ENCODE measurements at regions not wholly inside any gene's neighbourhood (a gene's known extent, or its start where the extent isn't known, plus 50 kb on each side); places are given as distances from the start of the nearest gene placed in this dataset.

- H3T11ph ChIP-seq (ENCODE audit: low read length), result no peak overlapping the region
- TF ChIP-seq CTCF (conservative IDR thresholded peaks at IDR 0.05), result no peak
- H2AFZ ChIP-seq (ENCODE audit: low read length), result no peak overlapping the region
- no peak overlapping the region for H3K18ac ChIP-seq (ENCODE audit: insufficient read length, low read depth, low read length)
- H2BK120ac ChIP-seq (ENCODE audit: low read depth, low read length, poor library complexity, severe bottlenecking), result no peak overlapping the region
- H2BK5ac ChIP-seq (ENCODE audit: insufficient read length, low read length), result no peak overlapping the region
- H4K8ac ChIP-seq (replicated peaks; ENCODE audit: insufficient read length, low read depth, low read length), result no peak overlapping the region
- no peak overlapping the region for H3K56ac ChIP-seq (ENCODE audit: insufficient read length, low read depth, low read length)
- no peaks in the 10 kb centered on the region for H4K20me1 ChIP-seq (ENCODE audit: control insufficient read depth, insufficient read depth, insufficient read length)
- no peak overlapping the region for H2BK15ac ChIP-seq (ENCODE audit: low read depth, low read length)
- H3K23me2 ChIP-seq (ENCODE audit: insufficient read length, low read depth, low read length, poor library complexity, severe bottlenecking), result no peaks in the 10 kb centered on the region
- no peaks in the 10 kb centered on the region for H3K27me3 ChIP-seq (ENCODE audit: insufficient read depth, low read length)
- H3K4ac ChIP-seq (ENCODE audit: low read depth, low read length), result no peak overlapping the region
- H2AK5ac ChIP-seq (ENCODE audit: insufficient read length, low read length), result no peak overlapping the region
- no peak overlapping the region for H3K14ac ChIP-seq (ENCODE audit: insufficient read depth, low read length)
- no peak overlapping the region for H3K27ac ChIP-seq (ENCODE audit: insufficient read length, low read depth, low read length)
- H3K4me1 ChIP-seq (ENCODE audit: insufficient read depth, low read length), result no peaks in the 10 kb centered on the region
- H3K27ac Mint-ChIP-seq, result no peak overlapping the region
- DNase-seq, result no peak
- no peak overlapping the region for H4K91ac ChIP-seq (ENCODE audit: insufficient read length, low read depth, low read length)
- no peak overlapping the region for H3K23ac ChIP-seq (ENCODE audit: insufficient read length, low read depth, low read length)
- no peaks in the 10 kb centered on the region for H3K9me3 ChIP-seq (ENCODE audit: control insufficient read depth, low read depth, low read length)
- no peak overlapping the region for H2BK12ac ChIP-seq (ENCODE audit: insufficient read length, low read depth, low read length)
- H3K9me3 Mint-ChIP-seq, result no peaks in the 10 kb centered on the region
- no peaks in the 10 kb centered on the region for H3K27me3 Mint-ChIP-seq (ENCODE audit: low read depth)
- H3K4me3 Mint-ChIP-seq, result no peak overlapping the region
- H3K79me1 ChIP-seq (ENCODE audit: insufficient read depth, low read depth, low read length, poor library complexity, severe bottlenecking), result no peaks in the 10 kb centered on the region
- H2BK20ac ChIP-seq (ENCODE audit: low read depth, low read length, poor library complexity, severe bottlenecking), result no peak overlapping the region
- no peak overlapping the region for H3K9ac ChIP-seq (ENCODE audit: extremely low read depth, insufficient read length, low read length)
- no peak overlapping the region for H4K5ac ChIP-seq (ENCODE audit: insufficient read length, low read depth, low read length)
- no peaks in the 10 kb centered on the region for H3K79me2 ChIP-seq (ENCODE audit: insufficient read depth, low read length)
- no peaks in the 10 kb centered on the region for H3K36me3 Mint-ChIP-seq (ENCODE audit: insufficient read depth in 1 of 3, low read depth in 3 of 3)
- H3K4me2 ChIP-seq (ENCODE audit: insufficient read depth, insufficient read length, low read length), result no peak overlapping the region
- no peaks in the 10 kb centered on the region for H3K4me1 Mint-ChIP-seq
Measured at GRCh38 chr2:57862727-57863126, 183.9 kb upstream of the VRK2 start.

All from H9 (cell line).